Gastroesophageal sphincter (tissue), 2 donors: ENCODE measurements at regions not wholly inside any gene's neighbourhood (a gene's known extent, or its start where the extent isn't known, plus 50 kb on each side); places are given as distances from the start of the nearest gene placed in this dataset.

Experiments used
- EP300 ChIP-seq: sonication (generic); formaldehyde crosslinking; IDR thresholded peaks from one replicate; pipeline ENCODE4 v1.6.1; 2017; ENCODE audit warnings: antibody characterized with exemption, mild to moderate bottlenecking
- POLR2A ChIP-seq, 2 donors: fragments of 450-650 bp; IDR thresholded peaks; one replicate each; pipeline ENCODE4 v1.6.1; 2017; ENCODE audit warnings: antibody characterized with exemption in 2 of 2, mild to moderate bottlenecking in 2 of 2, moderate library complexity in 1 of 2
- POLR2AphosphoS5 ChIP-seq: sonication (generic); formaldehyde crosslinking; IDR thresholded peaks from one replicate; pipeline ENCODE4 v1.6.1; 2017; ENCODE audit warnings: antibody characterized with exemption

- TF ChIP-seq POLR2A (IDR thresholded peaks at IDR 0.05) (no peak), EP300 (no peak), POLR2AphosphoS5 (no peak)
Measured at GRCh38 chr5:27377626-27378025, 339.2 kb upstream of the CDH9 start.
